Head of caudate nucleus (tissue), 42 donors: ENCODE measurements at regions not wholly inside any gene's neighbourhood (a gene's known extent, or its start where the extent isn't known, plus 50 kb on each side); places are given as distances from the start of the nearest gene placed in this dataset.

ENCODE experiments used
- DNase-seq, 42 donors: peaks; one replicate each; pipeline versions ENCODE4 v3.0.0 to v3.0.0-alpha.2; 2020 to 2021; ENCODE audit warnings: mixed read lengths in 7 of 42
- intact Hi-C: fragments of 100-400 bp; cut with DNase I; formaldehyde crosslinking; loops from one replicate; pipeline ENCODE4 v1.15.0; 2022

DNA sequence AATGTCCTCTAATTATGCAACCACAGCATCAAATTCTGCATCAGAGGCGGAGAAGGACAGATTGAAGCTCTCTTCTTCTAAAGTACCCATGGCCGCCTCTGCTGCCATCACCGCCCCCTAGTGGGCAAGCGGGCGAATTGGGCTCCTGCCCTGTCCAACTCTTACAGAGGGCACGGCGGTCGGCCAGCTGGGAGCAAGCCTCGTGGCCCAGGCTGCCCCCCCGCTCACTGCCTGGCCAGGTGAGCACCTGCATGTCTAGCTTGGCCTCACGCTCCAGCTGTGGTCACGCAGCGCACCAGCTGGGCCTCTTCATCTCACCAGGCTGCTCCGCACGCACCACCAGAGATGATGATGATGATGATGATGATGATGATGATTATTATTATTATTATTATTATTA is 146.1 kb upstream of the TOM1L1 start:
- DNase-seq, result no peak
- intact Hi-C loops, result no loop called here

DNA sequence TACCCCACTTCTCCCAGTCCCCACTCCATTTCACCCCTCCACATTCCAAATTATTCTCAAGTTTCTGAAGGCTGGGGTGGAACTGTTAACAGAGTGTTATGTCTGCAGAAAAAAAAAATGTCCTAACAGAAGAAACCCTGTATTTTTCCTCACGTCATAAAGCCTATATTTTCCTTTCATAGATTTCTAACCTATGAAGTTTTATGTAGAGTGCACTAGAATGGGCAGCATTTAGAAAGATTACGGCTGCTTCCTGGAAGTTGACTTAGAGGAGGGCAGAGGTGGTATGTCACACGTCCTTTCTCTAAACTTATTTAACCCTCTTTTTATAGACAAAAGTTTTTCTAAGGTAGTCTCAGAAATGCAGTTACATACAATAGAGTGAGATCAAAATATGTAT is 139.8 kb upstream of the TOM1L1 start:
- DNase-seq, result no peak
- intact Hi-C loops, result no loop called here

DNA sequence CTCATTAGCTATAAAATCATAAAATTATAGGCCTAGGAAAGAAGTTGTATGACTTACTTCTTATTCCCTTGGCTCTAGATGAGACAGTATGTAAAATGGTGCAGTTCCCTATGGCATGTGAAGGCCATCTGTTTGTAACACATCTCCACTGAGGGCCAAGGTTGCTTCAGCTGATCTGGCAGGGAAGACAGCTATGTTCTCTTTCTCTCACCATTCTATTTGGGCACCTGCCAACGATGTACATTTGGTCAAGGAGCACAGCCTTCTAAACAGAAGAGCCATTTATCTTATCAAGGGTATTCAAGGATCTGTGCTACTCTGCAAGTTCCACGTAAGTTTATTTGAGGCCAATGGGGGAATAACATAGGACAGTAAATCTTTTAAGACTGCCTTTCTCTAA is 129.8 kb upstream of the TOM1L1 start:
- intact Hi-C loops, result no loop called here
- no peak for DNase-seq

DNA sequence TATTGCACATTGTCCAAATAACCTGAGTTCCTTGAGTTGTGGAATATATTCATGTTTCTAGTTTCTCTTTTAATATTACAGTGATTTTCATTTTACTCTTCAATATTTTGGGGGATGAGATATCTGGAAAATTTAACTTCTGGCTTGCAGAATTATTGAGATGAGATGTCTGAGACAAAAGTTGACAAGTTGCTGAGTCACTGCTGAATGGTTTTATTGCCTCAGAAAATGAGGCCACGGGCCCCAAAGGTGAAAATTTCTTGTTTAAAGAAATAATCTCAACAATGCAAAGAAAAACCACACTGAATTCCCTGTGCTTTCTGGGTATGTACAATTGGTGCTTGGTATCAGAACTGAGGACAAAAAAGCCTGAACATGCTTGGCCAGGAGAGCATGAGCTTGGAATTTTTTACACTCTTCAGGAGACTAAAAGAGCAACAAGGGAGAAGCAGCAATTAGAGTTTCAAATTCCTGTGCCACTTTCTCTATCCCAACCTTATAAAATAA is 129.2 kb upstream of the TOM1L1 start:
- DNase-seq, result peak in 3 of 42 donors; percentile 5 to 7 (median 6)
- intact Hi-C loops, result no loop called here

DNA sequence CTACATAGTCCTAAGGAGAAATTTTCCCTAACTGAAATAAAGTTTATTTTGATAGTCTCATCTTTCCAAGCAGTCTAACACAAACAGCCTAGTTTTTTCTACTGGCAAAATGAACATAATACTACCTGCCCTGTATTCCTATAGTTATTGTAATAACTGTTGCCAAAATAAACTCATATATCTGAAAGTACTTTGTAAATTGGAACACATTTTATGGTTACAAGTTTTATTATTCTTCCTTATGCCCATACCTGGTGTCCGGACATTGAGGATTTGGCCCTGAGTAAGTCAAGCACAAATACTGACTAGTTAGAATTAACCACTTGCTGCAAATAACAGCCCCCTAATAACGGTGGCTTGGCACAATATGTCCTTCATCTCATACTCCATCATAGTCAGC is 120.4 kb upstream of the TOM1L1 start:
- no peak for DNase-seq
- intact Hi-C loops, result no loop called here

DNA sequence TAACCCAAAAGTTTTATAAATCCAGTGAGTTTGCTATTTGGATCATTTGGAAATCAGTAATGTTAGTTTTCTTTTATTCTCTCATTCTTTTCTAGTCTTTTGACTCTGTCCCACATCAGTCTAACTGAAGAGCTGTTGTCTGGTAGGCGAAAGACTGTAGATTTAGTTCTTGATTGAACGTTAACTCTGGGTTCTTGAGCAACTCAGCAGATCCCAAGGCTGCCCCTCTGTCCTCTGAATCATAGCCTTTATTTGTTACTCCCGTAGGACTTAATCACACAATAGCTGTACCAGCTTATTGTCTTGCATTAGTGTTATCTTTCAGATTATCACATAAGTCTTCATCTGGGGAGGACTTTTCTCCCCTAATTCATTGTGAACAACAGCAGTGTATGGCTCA is 119.3 kb upstream of the TOM1L1 start:
- no peak for DNase-seq
- intact Hi-C loops, result no loop called here

DNA sequence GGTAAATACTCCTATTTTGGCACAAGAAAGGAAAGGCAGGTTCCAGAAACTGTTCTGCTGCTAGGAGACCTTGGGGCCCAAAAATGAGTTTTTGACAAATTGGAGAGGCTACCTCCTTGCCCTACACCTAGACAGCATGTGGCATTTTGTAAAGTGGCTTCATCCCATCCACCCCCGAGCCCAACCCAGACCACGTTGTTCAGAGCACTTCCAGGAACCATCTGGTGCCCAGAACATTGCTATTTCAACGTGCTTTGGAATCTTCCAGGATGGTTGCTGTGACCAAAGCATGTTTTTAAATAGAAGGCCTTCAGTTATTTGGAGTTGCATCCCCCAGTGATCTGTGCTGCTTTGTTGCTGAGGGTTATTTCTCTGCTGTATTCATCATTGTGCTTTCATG is 116.3 kb upstream of the TOM1L1 start:
- intact Hi-C loops, result no loop called here
- no peak for DNase-seq

DNA sequence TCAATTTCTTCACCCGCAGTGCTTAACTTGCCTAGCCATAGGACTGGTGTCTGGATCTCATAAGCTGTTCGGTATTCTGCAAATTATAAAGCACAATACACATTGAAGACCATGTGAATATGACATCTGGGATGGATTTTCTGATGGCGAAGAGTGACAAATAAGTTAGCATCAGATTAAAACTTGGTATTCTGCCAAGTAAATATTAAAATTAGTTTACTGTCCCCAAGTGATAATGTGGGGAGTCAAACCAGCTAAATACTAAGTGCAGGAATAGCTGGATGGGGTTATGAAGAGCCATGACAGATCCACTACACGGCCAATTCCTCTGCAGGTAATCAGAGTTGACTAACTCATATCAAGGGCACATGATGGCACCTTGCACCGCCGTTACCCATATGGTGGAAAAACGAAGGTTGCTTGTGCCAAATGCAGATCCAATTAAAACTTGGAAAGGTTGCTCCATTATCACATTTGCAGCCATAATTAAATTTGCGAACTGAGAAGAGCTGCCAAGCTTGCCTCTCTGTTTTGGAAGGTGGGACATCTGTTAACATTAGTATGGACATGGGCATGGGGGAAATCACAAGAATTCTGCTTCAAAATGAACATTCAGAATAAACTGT is 114.9 kb upstream of the TOM1L1 start:
- intact Hi-C loops, result no loop called here
- DNase-seq, result no peak

DNA sequence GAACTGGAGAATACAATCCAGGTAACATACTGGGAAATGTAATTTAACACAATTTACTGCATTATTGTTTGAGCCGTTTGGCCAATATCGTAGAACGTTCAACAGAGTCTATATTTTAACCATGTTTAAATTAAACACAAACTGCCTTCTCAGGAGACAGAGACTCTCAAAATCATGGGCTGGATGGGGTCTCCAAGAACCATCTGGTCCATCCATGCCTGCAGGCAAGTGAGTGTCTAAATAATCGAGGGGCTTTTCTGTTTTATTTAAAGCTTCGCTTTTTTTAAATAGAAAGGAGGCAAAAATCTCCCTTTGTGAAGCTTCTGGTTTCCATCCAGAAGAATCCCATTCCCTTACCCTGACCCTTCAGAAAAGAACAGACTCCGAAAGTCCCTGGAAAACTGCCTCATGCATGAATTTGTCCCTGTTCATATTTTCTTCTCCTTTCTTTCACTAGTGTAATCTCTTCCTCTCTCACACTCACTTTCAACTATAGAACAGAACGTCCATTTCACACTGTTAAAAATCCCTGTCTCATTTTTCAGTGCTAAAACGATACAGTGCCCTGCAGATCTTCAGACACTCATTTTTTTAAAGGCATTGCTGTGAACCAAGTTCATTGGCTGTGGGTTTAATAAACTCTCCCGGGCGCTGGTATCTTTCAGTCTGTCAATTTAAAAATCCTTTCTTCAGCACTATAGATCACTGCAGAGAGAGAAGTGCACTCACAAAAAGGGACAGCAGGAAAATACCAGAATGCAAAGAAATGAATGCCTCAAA is 111.4 kb upstream of the TOM1L1 start:
- intact Hi-C loops, result no loop called here
- DNase-seq, result no peak

DNA sequence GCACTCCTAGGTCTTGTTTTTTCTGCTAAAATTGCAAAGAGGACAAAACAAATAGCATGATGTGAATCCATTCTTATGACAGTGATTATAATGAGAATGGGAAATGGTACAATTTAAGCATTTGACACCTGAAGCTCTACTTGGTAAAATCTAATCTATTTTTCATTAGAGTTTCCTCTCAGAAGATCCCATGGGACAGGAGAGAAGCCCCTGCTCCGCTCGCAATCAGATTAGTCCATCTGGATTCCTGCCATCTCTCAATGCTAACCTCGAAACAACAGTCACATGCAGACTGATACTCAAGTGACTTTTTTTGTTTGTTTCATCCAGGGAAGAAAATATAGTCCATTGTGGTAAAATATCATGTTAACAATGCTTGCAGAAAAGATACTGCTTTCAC is 107.4 kb upstream of the TOM1L1 start:
- no peak for DNase-seq
- intact Hi-C loops, result no loop called here

DNA sequence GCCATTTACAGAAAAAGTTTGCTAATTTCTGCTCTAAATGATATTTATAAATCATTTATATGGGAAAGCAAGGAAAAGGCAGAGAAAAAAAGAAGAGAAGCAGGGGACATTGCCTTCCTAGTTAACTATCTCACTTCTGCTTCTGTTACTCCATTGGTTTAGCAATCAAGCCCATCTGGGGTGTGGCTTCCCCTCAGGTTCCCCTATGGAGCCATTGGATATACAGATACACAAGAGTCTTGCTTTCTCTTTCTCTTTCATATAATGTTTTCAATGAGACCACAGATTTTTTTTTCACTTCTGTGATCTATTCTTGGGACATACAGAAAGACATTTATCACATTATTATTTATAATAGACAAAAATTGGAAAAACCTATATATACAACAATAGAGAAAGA is 105.6 kb upstream of the TOM1L1 start:
- no peak for DNase-seq
- intact Hi-C loops, result no loop called here

DNA sequence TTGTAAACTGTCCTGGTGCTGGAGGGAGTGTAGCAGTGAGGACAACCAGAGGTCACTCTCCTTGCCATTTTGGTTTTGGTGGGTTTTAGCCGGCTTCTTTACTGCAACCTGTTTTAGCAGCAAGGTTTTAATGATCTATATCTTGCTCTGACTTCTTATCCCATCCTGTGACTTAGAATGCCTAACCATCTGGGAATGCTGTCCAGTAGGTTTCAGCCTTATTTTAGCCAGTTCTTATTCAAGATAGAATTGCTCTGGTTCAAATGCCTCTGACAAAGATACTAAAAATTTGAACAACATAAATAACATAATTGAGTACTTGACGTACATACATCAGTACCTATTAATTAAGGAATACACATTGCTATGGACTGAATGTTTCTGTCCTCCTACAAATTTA is 93.3 kb upstream of the TOM1L1 start:
- no peak for DNase-seq
- intact Hi-C loops, result no loop called here

DNA sequence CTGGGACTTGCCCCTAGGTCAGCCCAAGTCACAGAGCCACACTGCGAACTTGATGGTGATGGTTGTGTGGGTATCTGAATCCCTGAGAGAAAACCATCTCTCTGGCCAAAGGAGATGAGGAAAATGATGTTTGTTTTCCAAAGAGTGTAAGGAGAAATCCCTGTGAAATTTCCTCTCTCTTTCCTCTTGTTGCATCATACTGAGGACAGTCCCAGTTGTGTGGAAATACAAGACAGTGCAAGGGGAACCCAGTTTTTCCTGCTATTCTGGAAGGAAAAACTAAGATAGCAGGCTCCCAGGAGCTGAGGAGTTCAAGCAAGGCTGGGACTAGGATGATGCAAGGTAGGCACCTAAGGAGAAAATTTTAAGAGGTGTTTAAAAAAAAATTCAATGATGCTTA is 86.8 kb upstream of the TOM1L1 start:
- DNase-seq, result no peak
- intact Hi-C loops, result no loop called here

DNA sequence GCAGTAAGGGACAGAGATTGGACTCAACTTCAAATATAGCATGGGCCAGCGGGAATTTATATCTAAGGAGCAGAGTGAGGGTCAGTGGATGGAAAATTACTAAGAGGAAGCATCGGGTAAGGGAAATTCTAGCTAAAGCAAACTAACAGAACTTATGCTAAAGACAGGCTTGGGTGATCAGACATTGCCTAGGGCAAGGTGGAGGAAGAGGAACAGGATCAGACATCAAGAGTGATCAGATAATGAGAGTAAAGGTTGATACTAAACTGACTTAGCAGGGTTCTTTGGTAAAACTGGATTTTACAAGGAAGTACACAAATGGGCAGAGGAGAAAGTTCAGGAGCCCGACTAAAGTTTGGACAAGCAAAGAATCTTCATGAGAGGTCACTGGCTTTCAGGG is 86.3 kb upstream of the TOM1L1 start:
- intact Hi-C loops, result no loop called here
- no peak for DNase-seq

DNA sequence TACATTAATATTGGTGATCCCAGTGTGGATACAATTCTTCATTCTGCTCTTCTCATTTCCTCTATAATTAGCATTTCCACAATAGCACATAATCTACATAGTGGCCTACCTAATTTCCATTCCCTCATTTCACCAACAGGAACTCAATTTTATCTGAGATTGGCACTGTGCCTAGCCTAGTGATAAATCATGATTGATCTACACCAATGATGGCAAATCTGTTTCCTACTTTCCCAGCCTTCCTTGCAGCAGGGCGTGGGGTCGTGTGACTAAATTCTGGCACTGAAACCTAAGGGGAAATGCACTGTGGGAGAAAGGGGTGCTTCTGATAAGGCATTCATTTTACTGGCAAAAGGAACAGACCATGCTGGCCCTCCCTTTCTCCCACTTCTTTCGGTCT is 66.6 kb upstream of the TOM1L1 start:
- DNase-seq, result no peak
- intact Hi-C loops, result no loop called here

DNA sequence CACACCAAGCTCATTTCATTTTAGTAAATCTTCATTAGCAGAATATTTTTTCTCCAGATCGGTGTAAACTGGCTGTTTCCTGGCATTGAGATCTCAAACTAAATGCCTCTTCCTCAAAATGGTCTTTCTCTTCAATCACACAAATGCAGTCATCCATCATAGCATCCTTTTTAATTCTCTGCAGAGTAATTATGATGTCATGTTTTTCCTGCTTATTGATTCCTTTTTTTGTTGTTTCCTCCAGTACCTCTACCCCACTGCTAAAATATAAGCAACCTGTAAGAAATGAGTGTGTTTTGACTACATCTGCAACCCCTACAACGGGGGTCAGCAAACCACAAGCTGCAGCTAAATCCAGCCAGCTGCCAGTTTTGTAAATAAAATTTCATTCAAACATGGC is 65.6 kb upstream of the TOM1L1 start:
- DNase-seq, result no peak
- intact Hi-C loops, result no loop called here

DNA sequence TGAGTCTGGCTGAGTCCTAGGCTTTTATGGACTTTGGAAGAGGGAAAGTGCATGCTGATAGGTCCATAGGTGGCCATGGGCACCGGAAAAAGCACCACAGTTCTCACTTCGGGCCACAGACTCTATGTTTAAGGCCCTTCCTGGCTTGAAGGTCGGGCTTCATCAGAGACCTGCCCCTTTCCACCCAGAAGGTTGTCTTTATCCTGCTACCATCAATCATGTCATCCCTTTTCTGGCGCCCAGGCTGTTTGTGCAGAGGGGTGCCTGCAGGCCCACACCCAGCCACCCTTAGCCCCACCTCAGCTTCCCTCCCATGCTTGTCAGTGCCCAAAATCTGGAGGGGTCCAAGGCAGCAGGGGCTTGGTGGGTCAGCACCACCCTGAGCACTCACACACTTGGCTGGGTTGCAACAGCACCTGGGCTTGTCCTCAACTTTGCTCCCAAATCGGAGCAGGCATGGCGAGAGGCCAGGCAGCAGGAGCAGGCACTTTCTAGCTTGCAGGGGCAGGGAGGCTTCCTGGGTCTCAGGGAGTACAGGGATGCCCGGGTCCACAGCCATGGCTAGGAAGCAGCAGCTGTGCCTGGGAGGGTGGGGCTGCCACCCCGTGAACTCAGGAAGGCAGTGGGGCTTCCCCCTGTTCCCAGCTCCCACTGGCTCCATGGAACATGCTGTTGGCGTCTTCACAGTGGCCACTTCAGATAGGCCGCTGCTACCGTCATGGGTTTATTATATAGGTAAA is 63.8 kb upstream of the TOM1L1 start:
- no peak for DNase-seq

DNA sequence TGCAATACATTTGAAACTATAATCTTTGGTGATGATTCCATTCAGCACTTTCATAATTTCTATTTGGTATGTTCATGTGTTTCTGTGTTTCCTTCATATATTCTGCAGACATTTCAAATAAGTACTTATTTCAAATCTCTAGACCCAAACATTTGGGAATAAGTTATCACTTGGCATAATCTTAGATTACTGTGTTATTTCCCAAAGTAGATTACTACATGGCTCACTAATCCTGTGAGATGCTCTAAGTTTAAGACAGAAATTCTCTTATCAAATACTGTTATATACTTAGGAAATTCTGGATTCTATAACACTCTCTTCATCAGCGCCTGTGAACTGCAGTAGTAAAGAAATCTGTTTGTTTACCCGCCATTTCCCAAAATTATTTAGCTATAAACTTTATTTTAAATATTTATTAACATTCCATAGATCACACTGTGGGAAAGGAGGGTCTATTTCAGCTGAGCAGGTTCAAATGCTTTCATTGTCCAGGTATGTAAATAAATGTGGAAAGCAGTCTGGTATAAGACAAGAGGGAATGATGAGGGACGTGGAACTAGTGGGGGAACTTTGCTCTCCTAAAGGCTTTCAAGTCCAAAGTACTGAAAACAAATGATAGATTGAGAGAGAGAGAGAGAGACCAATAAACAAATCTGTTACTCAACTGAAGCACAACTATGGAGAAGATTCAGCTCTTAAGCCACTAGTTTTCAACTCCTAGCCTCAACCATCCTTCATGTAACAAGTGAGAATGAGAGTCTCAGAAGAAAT is 61.8 kb upstream of the TOM1L1 start:
- intact Hi-C loops, result no loop called here

More for the DNA sequence above, 63.8 kb upstream of the TOM1L1 start:
- intact Hi-C loops, result no loop called here

DNA sequence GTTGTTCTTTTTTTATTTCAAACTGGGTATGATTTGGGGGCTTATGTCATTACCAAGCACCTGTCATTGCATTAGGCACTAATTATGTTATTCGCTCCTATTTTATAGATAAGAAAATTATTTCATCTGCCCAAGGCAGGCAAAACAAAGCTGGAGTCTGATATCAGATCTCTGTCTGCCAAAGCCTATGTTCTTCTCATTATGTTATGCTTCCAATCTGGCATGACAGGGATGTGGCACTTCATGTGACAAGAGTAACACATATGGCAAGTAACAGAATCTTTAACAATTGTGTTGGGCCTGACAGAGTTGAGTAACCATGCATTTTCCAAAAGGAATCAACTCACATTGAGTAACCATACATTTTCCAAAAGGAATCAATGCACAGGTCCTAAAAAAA is 61.2 kb upstream of the TOM1L1 start:
- no peak for DNase-seq
- intact Hi-C loops, result no loop called here

More for the DNA sequence above, 61.8 kb upstream of the TOM1L1 start:
- DNase-seq, result no peak
